HG03064 (cell line): ENCODE measurements at regions not wholly inside any gene's neighbourhood (a gene's known extent, or its start where the extent isn't known, plus 50 kb on each side); places are given as distances from the start of the nearest gene placed in this dataset.

ENCODE experiments used
- ATAC-seq: cut with Tn5 transposase; IDR thresholded peaks from one replicate; pipeline ENCODE4 v1.9.1; 2021; ENCODE audit warnings: low read depth; ENCODE audit not compliant: unreplicated experiment

GRCh38 chr1:218964471-218965185, 209.1 kb upstream of the LYPLAL1 start:
- no peak for ATAC-seq

GRCh38 chr1:218965821-218966220, 207.9 kb upstream of the LYPLAL1 start:
- ATAC-seq = no peak

GRCh38 chr1:218967254-218967653, 206.4 kb upstream of the LYPLAL1 start:
- ATAC-seq = no peak

DNA sequence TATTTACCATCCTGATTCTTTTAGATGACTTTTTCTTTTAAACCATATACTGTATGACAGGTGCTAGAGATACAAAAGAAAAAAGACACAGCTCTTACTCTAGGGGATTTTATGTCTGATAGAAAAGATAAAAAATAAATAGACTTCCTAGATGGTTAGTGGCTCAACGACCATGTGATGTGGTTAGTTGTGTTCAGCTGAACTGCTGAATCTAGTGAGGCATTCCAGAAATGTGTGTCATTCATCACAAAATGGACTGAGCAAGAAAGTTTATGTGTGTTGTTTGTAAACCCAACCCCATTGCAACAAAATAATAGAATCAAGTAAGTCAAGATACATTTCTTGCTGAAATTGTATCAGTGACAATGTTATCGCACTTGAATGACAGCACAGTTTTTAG, 205.8 kb upstream of the LYPLAL1 start:
- no peak for ATAC-seq

GRCh38 chr1:218969006-218969405, 204.7 kb upstream of the LYPLAL1 start:
- no peak for ATAC-seq

GRCh38 chr1:218970397-218970990, 203.2 kb upstream of the LYPLAL1 start:
- ATAC-seq = no peak

- no peak for ATAC-seq
These were observed 202.5 kb upstream of the LYPLAL1 start for GRCh38 chr1:218971156-218971555.

GRCh38 chr1:218980881-218981280, 192.8 kb upstream of the LYPLAL1 start:
- ATAC-seq = no peak

DNA sequence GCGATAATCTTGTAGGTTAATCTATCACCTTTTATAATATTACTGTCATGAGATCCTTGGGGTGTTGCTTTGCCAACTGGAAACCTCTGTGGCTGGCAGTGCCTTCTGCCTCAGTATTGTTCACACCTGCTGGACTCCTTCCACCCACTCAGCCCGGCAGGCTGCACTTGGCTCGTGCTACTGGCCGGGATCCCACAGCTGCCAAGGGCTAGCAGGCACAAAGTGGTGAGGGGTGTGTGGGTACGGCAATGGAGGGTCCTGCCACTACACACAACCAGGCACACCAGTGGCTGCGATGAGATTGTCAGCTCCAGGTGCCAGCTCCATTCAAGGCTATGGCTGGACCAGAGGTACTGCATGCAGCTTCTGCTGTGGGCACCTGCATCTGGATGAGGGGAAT, 191.2 kb upstream of the LYPLAL1 start:
- ATAC-seq = no peak

DNA sequence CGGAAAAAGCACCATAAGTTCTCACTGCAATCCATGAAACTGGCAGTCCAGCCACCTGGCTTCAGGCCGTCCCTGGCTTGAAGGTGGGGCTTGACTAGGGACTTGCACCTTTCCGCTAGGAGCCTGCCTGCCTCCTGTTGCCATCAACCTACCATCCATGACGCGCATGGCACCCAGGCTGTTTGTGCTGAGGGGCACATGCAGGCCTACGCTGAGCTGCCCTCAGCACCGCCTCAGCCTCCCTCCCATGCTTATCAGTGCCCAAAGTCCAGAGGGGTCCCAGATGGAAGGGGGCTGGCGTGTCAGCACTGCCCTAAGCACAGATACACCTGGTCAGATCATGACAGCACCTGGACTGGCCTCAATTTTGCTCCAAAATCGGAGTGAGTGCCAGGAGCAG, 190.2 kb upstream of the LYPLAL1 start:
- no peak for ATAC-seq

- no peak for ATAC-seq
These were observed 189.8 kb upstream of the LYPLAL1 start for GRCh38 chr1:218983848-218984247.

DNA sequence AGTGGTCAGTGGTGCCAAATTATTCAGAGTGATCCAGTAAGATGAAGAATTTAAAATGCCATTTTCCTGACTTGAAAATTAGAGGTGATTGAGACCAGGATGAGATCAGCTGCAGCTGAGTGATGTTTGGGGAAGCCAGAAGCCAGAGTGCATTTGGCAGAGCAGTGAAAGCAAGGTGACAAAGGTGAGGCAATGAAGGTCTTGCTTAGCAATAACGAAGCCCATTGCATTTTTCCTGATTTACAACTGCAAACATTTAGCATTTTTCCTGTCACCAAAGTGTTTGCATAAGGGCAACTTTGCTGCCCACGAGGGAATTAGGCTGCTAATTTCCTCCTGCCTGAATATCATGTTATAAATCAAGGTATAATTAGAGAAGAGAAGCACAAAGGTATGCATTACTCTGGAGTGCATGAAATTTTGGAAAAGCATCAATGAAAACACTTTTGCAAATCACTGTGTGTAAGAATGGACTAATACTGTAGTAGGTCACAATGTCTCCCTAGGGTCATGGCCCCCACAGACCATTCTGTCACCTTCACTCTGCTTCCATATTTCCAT, 188.2 kb upstream of the LYPLAL1 start:
- no peak for ATAC-seq

- no peak for ATAC-seq
These were observed 186.9 kb upstream of the LYPLAL1 start for GRCh38 chr1:218986816-218987215.

DNA sequence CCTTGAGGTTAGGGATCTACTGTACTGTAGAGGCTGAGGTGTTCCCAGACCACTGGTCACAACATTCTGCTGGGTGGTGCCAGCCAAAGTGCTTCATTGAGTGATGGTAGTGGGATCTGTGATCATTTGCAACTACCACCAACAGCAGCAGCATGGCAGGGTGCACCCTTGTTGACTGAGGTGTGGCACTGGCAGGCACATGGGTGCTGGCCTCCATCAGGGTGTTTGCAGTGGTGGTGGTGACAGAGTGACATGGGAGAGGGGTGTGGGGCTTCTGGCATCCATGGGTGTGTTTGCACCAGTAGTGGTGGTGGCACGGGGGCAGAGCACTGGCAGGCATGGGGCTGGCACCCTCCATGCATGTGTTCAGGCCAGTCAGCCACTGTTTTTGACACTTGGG, 183.7 kb upstream of the LYPLAL1 start:
- ATAC-seq = no peak

GRCh38 chr1:218991089-218991488, 182.6 kb upstream of the LYPLAL1 start:
- ATAC-seq = no peak

DNA sequence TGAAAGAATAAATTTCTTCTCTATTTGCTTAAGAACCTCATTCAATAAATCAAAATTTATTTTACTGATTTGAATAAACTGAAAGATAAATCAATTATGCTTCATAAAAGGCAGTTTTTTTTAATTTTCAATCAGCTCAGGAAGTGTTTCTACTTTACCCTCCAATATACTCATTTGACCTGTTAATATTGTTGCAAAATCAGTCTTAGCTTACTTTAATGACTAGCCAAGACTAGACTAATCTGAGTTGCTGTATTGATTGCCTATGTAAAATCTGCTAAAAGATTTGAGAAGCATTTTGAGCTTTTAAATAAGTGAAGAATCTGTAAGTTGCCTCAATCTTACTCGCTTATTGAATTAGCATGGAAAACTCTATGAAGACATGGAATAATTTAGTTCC, 179.1 kb upstream of the LYPLAL1 start:
- no peak for ATAC-seq

DNA sequence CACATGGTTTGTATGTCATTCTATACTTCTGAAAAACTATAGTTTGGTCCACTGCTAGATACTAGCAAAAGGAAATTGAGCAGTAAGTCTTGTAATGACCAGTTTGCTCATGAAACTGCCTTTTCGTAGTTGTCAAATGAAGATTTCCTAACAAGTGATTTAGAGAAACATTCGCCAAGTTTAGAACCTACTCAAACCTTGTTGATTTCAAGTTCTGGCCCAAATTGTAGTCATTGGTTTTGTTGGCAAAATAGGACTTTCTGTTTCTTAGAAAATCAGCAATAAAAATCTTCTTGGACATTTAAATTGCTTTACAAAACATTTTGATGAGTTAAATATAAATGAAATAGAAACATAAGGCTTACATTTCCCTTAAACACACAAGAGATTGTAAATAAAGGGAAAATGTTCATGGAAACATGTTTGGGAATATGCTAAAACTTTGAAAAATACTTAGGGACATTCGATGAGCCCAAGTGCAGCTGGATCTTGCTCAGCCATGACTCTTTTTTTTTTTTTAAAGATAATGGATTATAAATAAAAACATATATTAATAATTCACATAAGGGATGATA, 178.5 kb upstream of the LYPLAL1 start:
- no peak for ATAC-seq

DNA sequence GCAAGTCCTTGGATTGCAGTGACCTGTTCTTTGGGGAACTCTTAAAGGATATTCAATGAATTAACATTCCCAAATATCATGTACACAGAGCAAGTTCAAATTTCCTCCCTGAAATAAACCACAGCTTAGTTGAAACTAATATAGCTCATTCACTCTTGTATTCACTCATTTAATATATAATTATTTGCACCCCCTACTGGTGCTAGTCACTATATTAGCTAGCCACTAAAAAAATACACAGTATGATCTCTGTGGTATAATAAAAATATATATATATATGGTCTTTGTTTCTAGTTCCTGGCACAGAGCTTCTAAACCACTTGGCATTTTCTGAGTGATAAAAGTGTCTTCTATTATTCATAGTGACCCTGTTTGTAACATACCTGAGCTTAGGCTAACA, 177.3 kb upstream of the LYPLAL1 start:
- ATAC-seq = no peak

DNA sequence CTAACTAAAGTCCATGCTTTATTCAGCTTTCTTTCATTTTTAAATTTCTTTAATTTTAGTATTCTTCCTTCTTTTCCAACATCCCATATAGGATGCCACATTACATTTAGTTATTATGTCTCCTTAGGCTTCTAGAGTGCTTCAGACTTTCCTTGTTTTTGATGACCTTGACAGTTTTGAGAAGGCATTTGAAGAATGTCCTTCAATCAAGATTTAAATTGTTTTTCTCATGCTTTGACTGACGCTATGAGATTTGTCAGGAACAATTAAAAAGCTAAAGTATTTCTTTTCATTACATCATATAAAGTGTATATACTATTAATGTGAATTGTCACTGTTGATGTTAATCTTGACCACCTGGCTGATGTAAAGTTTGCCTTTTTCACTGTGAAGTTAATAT, 173.7 kb upstream of the LYPLAL1 start:
- no peak for ATAC-seq

GRCh38 chr1:219000631-219001030, 173.0 kb upstream of the LYPLAL1 start:
- no peak for ATAC-seq

DNA sequence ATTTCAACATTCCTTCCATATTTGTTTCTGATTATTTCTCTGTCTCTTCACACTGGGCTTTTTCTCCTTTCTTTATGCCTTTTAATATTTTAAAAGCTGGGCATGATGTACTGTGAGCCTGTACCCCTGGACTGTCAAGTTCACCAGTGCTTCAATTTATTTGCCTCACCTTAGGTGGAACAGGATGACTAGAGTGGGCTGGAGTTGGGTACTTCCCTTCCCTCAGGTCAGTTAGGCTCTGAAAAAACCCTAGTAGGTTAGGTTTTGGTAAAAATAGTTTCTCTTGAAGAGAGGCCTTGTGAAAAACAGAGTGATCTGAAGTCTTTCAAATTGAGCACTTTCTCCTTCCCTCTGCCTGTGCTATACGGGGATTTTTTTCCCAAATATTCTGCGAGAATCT, 163.0 kb upstream of the LYPLAL1 start:
- ATAC-seq = no peak

DNA sequence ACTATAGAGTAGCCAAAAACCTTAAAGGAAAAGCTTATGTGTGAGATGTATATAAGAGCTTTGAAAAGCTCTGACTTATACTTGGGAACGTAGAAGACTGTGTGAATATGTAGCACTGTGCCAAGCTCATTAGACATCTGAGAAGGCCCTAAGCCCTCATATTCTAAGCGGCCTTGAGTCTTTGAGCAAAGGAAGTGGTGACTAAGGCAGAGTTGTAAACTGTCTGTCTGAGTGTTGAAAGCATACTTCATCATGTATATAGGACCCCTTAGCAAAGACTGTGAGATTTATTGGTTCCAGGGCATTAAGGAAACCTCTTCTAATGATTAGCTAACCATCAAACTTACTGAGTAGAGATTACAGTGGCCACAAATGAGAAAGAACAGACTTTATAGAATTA, 153.3 kb upstream of the LYPLAL1 start:
- no peak for ATAC-seq
